ENCODE measurements at regions not wholly inside any gene's neighbourhood (a gene's known extent, or its start where the extent isn't known, plus 50 kb on each side); places are given as distances from the start of the nearest gene placed in this dataset.

GRCh38 chr17:36727052-36727451, 125.7 kb downstream of the MRM1 start:
- peaks cover 28% of the 10 kb centered on the region for H3K27me3 ChIP-seq
- H3K27ac ChIP-seq = no peak overlapping the region
- H3K36me3 ChIP-seq (replicated peaks in 1 of 2) = no peaks in the 10 kb centered on the region
- intact Hi-C loops (cut with DNase I) = no loop called here
- WGBS, 4 donors = 77 to 89% (median 88%) methylated on average over 8 of the region's 8 CpGs
- H3K9me3 ChIP-seq (replicated peaks in 1 of 3) = no peaks in the 10 kb centered on the region
- H3K4me1 ChIP-seq (replicated peaks in 1 of 2) = peaks cover 4 to 7% of the 10 kb centered on the region in 2 donors
- H3K4me3 ChIP-seq = no peak overlapping the region
- DNase-seq = no peak
- TF ChIP-seq POLR2A (IDR thresholded peaks at IDR 0.05) (no peak), CTCF (IDR thresholded peaks at IDR 0.05) (no peak)

- Histone ChIP-seq H3K4me1 (replicated peaks in 1 of 2) (peaks cover under 1 to 3% of the 10 kb centered on the region in 2 donors), H3K4me3 (no peak overlapping the region), H3K27ac (no peak overlapping the region), H3K9me3 (replicated peaks in 1 of 3) (no peaks in the 10 kb centered on the region), H3K36me3 (replicated peaks in 1 of 2) (no peaks in the 10 kb centered on the region), H3K27me3 (peaks cover 28% of the 10 kb centered on the region)
- intact Hi-C loops (cut with DNase I) = no loop called here
- WGBS, 4 donors = 36 to 63% (median 59%) methylated on average over 3 to 4 of the region's 4 CpGs
- TF ChIP-seq CTCF (IDR thresholded peaks at IDR 0.05) (no peak), POLR2A (IDR thresholded peaks at IDR 0.05) (no peak)
- DNase-seq = no peak
Observed at GRCh38 chr17:36727577-36727976, 126.2 kb downstream of the MRM1 start.

- H3K4me1 ChIP-seq (replicated peaks in 1 of 2) = no peaks in the 10 kb centered on the region
- no peak for TF ChIP-seq CTCF (IDR thresholded peaks at IDR 0.05)
- H3K4me3 ChIP-seq = no peak overlapping the region
- H3K27ac ChIP-seq = no peak overlapping the region
- H3K9me3 ChIP-seq (replicated peaks in 1 of 3) = no peaks in the 10 kb centered on the region
- DNase-seq = no peak
- peaks cover 28% of the 10 kb centered on the region for H3K27me3 ChIP-seq
- intact Hi-C loops (cut with DNase I) = no loop called here
- 35 to 47% (median 41%) methylated on average over 22 to 30 of the region's 30 CpGs for WGBS, 4 donors
- H3K36me3 ChIP-seq (replicated peaks in 1 of 2) = no peaks in the 10 kb centered on the region
Observed at GRCh38 chr17:36728030-36728991, 126.9 kb downstream of the MRM1 start.

- Histone ChIP-seq H3K36me3 (replicated peaks in 1 of 2) (no peaks in the 10 kb centered on the region), H3K9me3 (replicated peaks in 1 of 3) (no peaks in the 10 kb centered on the region), H3K27me3 (peaks cover 28% of the 10 kb centered on the region), H3K4me1 (replicated peaks in 1 of 2) (no peaks in the 10 kb centered on the region), H3K27ac (no peak overlapping the region), H3K4me3 (no peak overlapping the region)
- WGBS, 4 donors = 65 to 75% (median 70%) methylated on average over 9 of the region's 9 CpGs
- TF ChIP-seq CTCF (IDR thresholded peaks at IDR 0.05) = no peak
- no peak for DNase-seq
- intact Hi-C loops (cut with DNase I) = no loop called here
Observed at GRCh38 chr17:36730095-36730808, 128.9 kb downstream of the MRM1 start.

Data from adrenal gland (tissue), 9 donors.